Kasumi-1 (cell line): ENCODE measurements at regions not wholly inside any gene's neighbourhood (a gene's known extent, or its start where the extent isn't known, plus 50 kb on each side); places are given as distances from the start of the nearest gene placed in this dataset.

ENCODE experiments used
- DNase-seq, 2 experiments: peaks; one replicate each; lab custom pipeline; 2025; lab: John Stamatoyannopoulos, UW

DNA sequence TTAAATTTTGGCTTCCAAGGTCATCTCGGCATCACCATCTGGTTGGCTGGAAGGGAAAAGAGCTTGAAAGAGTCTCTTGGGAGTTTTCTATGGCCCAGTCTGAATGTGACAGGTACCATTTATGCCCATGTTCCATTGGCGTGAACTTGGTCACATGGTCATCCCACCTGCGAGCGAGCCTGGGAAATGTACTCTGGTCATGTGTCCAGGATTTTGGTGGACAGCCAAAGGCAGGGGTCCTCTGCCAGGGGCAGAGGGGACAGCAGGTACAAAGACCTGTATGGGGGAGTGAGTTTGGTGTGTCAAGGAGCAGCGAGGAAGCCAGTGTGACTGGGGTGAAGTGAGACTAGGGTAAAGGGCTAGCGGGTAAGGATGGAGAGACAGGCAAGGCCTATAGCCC lies 112.6 kb downstream of the CDC5L start:
- DNase-seq: no peak

DNA sequence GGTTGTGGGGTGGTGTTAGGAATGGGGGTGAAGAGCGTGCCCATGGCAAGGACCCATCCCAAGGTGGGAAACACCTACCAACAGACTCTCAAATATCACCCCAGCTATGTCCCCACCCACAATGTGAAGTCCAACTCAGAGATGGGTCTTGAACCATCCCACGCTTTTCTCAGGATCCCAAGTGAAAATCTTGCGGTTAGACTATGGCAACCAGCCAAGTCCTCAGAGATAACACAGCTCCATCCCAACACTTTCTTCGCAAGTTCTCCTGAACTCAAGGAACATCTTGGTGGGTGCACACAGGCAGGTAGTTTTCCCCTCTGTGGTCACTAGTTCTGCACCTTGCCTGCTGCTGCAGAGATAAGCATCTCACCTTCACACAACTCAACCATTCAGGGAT lies 116.0 kb downstream of the CDC5L start:
- DNase-seq: no peak

DNA sequence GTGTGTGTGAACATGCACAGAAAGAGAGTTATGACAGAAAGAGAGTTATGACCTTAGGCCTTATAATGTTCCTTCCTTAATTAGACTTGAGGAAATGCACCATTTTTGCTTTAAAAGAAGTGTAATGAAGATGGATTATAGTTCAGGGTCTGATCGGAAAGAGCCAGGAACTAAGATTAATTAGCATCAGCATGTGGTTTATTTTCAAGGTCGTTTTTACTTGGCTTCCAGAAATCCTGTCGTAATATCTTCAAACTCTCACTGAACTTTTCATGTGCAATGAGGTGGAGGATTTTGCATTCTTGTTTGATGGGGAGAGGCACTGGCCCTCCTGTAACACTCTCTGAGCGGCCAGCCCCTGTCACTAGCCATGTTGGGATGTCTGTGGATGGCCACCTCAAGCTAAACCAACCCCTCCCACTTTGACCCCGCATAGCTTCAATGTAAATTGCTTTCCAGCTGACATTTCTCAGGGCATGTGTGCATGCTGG lies 116.8 kb downstream of the CDC5L start:
- no peak for DNase-seq

DNA sequence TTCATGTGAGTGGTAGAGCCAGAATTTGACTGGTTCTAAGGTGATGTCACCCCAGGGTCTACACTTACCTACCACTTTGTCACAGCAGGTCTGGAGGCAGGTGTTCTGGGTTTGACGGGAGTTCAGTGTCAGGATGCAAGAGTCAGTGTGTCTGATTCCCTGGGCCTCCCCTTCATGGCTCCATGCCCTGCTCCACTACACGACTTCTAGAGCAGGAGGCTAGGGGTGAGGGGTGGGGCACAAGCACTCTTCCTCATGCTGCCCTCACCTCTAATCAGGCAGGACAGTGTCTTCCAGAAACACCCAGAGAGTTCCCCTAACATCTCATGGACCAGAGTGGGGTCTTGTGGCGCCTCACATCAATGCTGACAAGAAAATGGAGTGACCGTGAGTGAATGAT lies 118.2 kb downstream of the CDC5L start:
- no peak for DNase-seq

DNA sequence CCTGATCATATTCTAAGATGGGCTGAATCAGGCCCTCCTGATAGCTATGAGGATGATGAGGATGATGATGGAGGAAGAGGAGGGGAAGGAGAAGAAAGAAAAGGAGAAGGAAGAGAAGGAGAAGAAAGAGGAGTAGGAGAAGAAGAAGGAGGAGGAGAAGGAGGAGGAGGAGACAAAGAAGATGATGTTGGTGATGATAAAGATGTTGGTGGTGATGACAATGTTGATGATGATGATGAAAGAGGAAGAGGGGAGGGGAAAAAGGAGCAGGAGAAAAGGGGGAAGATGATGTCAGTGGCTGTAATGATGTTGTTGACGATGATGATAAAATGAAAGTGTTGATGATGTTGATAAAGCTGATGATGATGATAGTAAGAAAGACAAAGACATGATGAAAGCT lies 119.5 kb downstream of the CDC5L start:
- DNase-seq: no peak

DNA sequence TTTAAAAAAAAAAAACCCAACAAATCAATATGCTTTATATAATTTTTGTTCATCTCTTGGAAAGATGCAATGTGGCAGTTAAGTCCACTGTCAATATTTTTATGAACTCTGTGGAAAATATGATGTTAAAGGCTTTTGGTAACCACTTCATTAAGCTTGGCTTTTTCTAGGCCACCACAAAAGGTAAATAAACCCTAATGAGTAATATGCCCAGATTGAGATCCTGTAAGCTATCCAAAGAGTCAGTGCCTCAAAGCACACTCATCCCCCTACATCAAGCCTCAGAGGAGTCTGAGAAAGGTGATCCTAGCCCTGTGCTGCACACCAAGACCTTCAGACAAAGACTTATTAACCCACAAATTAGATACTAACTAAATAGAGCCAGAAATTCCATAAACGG lies 121.1 kb downstream of the CDC5L start:
- no peak for DNase-seq

DNA sequence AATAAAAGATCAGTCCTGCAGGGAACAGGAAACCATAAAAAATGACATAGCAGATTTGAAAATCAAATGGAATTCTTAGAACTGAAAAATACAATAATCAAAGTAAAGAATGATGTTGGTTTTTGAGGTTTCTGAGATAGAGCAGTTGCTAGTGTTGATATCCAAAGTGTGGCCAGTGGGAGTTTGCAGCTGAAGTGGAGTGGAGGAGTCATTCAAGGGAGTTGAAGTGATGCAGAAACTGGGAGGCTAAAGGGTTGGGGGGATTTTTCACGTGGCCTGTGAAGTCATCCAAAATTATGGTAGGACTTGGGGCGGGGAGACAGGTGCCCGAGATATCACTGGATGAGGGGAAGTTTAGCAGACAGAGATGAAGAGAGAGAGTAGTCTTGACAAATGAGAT lies 123.6 kb downstream of the CDC5L start:
- DNase-seq: no peak

DNA sequence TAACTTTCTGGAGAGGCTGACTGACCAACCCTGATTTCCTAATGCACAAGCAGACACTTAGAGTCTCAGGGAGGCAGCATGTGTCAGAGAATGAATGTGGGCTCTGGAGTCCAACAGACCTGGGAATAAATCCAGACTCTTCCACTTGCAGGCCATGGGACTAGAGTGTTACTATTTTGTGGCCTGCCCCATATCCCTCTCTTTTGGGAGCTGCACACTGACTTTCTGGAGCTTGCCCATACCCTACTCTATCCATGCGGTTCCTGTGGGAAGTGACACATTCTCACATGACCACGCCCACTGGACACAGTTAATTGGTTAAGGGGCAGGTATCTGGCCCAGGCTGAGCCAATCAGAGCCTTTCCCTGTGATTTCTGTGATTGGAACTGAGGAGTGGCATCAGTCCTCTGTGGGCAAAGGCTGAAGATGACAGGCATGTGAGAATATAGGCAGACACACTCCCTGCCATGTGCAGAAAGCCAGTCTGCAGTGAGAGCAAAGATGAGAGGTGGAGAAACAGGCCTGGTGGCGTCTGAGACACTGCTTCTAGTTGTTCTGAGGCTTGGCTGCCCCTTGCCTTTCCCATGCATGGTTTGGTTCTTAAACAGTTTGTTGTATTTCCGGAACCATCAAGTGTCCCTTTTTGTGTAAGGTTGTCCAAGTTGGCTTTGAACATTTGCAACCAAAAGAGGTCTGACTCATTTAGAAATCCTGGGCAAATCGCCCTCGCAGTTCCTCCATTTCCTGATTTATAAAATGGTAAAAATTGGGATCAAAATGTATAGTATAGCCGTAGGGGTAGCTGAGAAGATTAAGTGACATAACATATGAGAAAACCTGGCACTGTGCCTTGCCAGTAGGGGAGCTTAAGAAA lies 125.6 kb downstream of the CDC5L start:
- no peak for DNase-seq

DNA sequence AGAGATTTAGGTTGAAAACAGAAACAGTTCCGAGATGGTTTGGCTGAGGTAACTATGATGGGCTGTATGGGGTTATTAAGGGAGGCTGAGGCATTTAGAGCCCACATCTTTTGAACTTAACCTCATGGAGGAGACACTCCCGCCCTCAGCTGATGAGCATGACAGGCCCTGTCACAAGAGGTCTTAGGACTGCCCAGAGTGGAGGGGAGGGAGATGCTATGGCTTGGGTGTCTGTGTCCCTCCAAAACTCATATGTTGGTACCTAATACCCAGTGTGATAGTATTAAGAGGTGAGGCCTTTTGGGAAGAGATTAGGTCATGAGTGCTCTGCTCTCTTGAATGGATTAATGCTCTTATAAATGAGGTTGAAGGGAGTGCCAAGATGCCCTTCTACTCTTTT lies 126.6 kb downstream of the CDC5L start:
- DNase-seq: no peak

DNA sequence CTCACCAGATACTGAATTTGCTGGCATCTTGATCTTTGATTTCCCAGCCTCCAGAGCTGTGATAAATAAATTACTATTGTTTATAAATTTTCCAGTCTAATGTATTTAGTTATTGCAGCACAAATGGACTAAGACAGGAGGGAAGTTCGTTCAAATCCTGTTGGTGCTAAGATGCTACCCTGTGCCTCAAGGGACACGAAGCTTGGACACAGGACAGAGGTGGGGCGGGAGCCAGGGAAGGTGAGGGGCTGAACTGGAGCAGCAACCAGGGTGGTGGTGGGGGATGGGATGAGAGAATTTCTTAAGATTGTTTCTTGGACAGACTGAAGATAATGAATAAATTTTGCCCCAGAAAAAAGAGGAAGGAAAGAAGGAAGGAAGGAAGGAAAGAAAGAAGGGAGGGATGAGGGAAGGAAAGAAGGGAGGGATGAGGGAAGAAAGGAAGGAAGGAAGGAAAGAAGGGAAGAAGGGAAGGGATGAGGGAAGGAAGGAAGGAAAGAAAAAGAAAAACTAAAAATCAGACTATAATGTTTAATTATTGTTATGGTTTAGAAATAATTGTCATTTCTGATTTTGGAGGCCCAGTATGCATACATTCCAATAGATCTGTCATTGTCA lies 127.2 kb downstream of the CDC5L start:
- DNase-seq: no peak

DNA sequence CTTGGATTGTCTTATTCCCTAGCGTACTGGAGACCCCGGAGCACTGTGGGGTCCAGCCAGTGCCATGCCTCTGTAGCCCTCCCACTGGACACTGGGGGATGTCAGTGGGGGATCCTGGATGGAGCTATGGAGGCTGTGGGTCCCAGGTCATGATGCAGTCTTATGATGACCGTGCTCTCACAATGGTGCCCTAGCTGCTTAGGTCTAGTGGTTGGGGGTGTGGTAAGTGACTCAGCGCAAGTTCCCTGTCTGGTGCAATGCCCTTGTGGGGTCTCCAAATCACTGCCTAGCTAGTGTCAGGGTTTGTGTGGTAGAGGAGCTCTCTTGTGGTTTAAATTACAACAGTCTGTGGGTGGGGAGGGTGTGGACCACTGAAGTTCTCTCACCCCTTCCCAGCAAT lies 135.4 kb downstream of the CDC5L start:
- DNase-seq: no peak

DNA sequence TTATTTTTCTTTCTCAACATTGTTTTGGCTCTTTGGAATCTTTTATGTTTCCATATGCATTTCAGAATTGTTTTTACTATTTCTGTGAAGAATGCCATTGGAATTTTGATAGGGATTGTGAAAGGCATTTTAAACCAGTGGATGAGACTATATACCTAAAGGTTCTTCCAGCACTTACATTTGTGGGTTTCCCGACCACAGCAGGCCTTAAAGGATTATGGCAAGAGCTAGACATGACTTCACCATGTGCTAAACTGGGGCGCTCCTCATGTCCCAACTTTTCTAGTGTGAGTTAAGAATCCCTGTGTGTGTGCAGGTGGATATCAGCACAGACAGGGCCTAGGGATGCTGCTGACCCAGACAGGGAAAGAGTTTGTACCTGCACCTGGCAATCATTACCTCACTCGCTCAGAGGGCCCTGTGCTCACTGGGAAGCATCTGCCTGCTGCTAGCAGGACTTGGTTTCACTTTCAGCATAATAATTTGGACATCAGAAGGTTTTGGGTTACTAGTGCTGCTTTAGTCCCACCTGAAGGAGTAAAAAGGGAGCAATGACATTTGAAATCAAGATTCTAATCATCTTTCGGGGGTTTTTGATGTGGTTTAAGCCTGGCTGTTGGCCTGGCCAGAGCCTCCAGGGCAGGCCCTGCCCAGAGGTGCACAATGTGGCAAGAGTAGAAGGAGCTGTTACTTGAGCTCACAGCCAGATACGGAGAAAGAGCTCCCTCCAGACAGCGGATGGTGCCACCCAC lies 137.1 kb downstream of the CDC5L start:
- no peak for DNase-seq

DNA sequence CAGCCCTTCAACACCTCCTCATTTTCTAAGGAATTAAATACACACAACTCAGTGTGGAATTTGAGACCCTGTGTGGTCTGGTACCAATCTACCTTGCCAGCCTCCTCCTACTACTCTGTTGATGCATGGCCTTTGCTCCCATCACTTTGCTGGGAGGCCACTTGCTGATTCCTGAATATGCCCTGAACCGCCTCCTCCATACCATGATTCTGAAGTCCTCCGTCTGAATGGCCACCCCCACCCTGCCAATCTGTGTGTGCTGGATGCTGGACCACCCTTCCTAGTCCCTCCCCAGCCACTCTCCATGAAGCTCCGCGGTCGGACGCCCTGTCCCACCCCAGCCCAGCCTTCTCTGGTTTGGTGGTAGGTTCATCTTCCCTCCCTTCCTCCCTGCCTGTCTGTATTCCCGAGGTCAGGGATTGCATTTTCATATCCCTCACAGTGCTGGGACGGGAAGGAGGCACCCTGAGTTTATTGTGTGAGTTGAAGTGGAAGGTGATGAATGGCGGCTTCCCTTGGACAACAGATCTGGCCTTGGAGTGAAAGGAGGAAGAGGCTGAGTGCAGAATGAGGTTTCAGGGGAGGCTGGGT lies 138.3 kb downstream of the CDC5L start:
- DNase-seq: no peak

DNA sequence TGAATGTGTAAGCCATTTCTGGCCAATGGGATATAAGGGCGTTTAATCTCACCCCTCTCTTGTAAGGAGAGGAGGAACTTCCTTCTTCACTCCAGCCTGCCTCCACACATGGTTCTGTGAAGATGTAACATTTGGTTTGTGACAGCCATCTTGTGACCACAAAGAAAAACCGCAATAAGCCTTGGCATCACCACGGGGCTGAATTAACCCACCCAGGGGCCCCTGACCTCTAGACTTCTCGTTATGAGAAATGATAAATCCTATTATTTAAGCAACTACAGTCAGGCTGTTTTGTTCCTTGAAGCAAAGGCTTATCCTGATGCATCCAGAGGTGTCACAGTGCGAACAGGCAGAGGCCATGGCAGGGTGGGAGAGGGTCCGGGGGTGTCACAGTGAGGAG lies 139.7 kb downstream of the CDC5L start:
- peak; percentile 27 to 49 for DNase-seq

DNA sequence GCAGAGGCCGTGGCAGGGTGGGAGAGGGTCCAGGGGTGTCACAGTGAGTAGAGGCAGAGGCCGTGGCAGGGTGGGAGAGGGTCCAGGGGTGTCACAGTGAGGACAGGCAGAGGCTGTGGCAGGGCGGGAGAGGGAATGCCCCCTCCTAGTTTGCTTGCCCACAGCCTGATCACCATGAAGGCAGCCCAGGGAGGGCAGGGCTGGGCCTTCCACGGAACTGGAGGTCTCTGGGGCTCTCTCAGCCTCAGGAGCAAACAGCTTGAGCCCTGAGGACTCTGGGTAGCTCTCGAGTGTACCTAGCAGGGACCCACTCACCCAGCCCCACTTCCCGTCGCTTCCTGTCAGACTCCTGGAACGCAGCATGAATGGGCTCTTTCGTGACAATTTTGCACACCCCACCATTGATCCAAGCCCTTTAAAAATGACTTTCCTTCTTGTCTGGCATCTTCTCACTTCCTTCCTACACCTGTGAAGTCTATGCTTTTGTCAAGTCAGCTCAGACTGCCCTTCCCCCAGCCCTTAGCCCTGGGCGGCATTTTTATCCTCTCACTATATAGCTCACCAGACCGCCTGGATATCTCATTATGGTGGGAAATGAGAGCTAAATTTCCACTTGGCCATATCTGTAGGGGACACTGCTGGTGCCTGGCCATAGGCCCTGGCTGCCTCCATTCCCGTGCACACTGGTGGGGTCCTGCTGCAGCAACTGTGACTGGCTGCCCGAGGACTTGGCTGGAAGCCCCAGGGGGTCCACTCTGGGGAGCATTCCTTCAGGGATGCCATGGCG lies 140.3 kb downstream of the CDC5L start:
- no peak for DNase-seq

DNA sequence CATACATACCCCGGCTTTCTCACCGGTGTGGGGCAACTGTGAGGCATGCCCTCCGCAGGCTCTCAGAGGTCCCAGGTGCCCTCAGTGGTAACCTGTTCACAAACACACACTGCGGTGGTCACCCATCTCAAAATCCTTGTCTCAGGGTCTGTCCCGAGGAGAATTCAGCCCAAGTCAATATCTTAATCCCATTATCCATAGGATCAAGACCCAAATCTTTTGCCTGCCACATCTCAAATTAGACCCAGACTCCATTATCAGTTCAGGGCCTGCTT lies 140.8 kb downstream of the CDC5L start:
- DNase-seq: no peak

DNA sequence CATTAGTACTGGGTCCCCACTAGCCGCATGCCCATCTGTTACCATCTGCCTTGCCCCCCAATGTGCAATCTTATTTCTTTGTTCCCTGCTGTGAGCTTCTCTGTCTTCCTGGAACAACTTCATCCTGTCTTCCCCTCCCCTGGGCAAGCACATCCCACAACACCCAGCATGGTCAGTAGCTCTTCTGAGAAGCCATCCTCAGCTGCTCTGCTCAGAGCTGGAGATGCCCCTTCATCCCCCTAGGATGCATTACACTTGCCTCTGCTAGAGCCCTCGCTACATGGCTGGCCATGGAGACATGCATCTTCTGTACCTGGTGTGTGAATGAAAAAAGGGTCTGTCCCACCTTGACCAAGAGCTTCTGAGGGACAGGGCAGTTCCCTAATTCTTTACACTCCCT lies 141.2 kb downstream of the CDC5L start:
- DNase-seq: no peak

DNA sequence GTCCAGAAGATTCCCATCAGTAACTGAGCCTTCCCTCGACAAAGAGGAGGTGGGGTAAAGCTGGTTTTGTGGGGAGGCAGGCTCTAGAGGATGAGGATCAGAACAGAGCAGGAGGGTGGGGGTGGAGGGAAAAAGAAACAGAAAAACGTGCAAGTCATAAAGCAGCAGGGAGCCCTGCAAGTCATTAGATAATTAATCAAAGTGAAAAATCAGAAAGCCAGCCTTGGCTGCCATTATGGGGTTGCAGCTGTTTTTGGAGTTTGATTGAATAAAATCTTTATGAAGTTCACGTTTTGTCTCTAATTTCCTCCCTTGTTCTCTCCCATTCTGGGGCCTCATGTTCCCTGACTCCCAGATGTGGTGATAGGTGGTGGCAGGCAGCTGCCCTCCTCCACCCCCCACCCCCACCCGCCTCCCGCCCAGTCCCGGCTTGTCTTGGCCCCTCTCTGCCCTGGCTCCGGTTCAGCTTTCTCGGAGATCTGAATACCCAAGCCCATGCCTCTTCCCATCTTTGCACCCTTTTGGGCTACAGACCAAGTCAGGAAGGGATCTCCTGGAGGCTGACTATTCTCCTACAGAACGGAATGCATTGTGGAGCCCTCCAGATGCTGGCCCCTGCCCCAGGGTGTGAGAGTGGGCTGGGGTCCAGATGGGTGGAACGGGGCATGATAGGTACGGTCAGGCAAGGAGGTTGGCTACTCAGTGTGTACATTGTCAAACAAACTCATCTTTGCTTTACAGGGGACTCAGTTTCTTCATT lies 141.8 kb downstream of the CDC5L start:
- DNase-seq: no peak

DNA sequence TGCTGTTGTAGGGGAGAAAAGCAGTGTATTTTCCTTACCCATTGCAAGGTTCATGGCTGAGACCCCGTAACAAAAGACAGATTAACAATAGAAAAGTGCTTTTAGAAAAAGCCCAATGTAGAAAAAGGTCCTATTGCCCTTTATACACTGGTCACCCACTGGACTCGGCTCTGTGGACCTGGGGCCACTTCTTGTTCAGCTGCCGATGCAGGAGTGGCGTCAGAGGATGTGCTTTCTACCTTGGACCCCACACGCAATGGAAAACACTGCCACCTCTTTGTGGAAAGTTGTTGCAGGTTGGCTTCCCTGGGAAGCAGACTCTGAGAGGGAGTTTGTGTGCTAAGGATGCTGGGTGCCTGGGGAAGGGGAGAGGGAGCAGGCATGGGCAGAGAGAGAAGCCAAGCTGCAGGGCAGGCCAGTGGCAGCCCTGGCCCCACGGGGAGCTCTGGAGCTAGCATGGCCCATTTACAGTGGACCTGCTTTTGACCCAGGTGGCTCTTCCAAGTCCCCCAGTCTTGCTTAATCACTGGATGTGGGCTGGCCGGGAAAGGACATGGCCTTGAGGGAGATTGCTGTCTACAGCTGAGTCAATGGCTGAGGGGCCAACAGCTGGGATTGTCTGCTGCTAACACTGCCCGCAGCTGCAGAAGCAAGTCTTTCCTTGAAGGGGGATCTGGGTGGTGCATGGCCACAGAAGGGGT lies 142.9 kb downstream of the CDC5L start:
- DNase-seq: no peak

DNA sequence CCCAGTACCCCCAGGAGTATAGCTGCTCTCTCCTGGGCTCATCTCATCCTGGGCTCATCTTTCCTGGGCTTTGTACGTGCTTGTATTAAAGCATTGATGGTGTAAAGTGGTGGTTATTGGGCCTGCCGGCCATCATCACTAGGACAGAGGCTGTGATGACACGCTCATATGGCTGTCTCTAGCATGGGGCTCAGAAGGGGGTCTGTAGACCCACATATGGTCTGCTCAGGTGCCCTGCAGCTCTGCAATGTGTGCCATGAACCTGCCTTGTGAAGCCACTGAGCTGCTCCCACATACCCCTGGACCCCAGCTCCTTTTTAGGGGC lies 143.4 kb downstream of the CDC5L start:
- no peak for DNase-seq
